ENCODE measurements at regions not wholly inside any gene's neighbourhood (a gene's known extent, or its start where the extent isn't known, plus 50 kb on each side); places are given as distances from the start of the nearest gene placed in this dataset.

DNA sequence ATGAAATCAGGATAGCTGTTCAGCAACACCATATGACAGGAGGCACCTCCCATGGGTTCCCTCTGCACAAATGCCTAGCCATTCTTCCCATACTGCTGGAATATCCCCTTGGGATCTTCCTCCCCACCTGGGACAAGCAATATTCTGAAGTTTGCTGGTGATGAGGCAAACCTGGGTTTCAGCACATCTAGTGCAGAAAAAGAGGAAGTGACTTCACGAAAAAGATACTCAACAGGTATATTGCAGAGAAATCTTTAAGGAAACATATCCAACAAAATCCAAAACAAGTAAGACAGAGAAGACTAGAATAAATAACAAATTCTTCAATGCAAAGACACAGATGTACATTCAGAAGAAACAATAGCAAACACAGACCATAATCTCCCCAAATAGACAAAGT, 1497.0 kb downstream of the PCDH9 start:
- TF ChIP-seq EZH2 (IDR thresholded peaks at IDR 0.05; ENCODE audit: insufficient read depth, low read length), result no peak
- TF ChIP-seq, protein P1, sequence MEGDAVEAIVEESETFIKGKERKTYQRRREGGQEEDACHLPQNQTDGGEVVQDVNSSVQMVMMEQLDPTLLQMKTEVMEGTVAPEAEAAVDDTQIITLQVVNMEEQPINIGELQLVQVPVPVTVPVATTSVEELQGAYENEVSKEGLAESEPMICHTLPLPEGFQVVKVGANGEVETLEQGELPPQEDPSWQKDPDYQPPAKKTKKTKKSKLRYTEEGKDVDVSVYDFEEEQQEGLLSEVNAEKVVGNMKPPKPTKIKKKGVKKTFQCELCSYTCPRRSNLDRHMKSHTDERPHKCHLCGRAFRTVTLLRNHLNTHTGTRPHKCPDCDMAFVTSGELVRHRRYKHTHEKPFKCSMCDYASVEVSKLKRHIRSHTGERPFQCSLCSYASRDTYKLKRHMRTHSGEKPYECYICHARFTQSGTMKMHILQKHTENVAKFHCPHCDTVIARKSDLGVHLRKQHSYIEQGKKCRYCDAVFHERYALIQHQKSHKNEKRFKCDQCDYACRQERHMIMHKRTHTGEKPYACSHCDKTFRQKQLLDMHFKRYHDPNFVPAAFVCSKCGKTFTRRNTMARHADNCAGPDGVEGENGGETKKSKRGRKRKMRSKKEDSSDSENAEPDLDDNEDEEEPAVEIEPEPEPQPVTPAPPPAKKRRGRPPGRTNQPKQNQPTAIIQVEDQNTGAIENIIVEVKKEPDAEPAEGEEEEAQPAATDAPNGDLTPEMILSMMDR (IDR thresholded peaks at IDR 0.05; ENCODE audit: insufficient read depth, low read depth, low read length), result no peak

Data from astrocyte (in vitro differentiated cells and primary cell).